H9 (cell line): ENCODE measurements at regions not wholly inside any gene's neighbourhood (a gene's known extent, or its start where the extent isn't known, plus 50 kb on each side); places are given as distances from the start of the nearest gene placed in this dataset.

ENCODE experiments used
- DNase-seq: peaks from one replicate; pipeline ENCODE4 v3.0.0-alpha.2; 2017
- H2AFZ ChIP-seq: one replicate; pipeline ENCODE4 v1.6.1; 2013; ENCODE audit warnings: mild to moderate bottlenecking, low read length, control low read depth, moderate library complexity
- H2AK5ac ChIP-seq: 2 replicates; pipeline ENCODE4 v1.6.1; 2013; ENCODE audit warnings: low read length, control low read depth, mixed read lengths; ENCODE audit not compliant: insufficient read length
- H2BK120ac ChIP-seq: one replicate; pipeline ENCODE4 v1.6.1; 2013; ENCODE audit warnings: low read depth, mild to moderate bottlenecking, low read length, control low read depth, inconsistent platforms; ENCODE audit not compliant: poor library complexity, severe bottlenecking
- H2BK12ac ChIP-seq: 2 replicates; pipeline ENCODE4 v1.6.1; 2013; ENCODE audit warnings: low read length, control low read depth, mixed read lengths, low read depth; ENCODE audit not compliant: insufficient read length
- H2BK15ac ChIP-seq: 2 replicates; pipeline ENCODE4 v1.6.1; 2013; ENCODE audit warnings: low read depth, low read length, control low read depth
- H2BK20ac ChIP-seq: one replicate; pipeline ENCODE4 v1.6.1; 2013; ENCODE audit warnings: low read depth, mild to moderate bottlenecking, low read length, control low read depth, inconsistent platforms; ENCODE audit not compliant: poor library complexity, severe bottlenecking
- H2BK5ac ChIP-seq: 2 replicates; pipeline ENCODE4 v1.6.1; 2013; ENCODE audit warnings: low read length, control low read depth, mixed read lengths; ENCODE audit not compliant: insufficient read length
- H3K14ac ChIP-seq: 2 replicates; pipeline ENCODE4 v1.6.1; 2013; ENCODE audit warnings: low read length, control low read depth; ENCODE audit not compliant: insufficient read depth
- H3K18ac ChIP-seq: 2 replicates; pipeline ENCODE4 v1.6.1; 2013; ENCODE audit warnings: low read depth, mild to moderate bottlenecking, mixed read lengths, low read length, control low read depth; ENCODE audit not compliant: insufficient read length
- H3K23ac ChIP-seq: 2 replicates; pipeline ENCODE4 v1.6.1; 2013; ENCODE audit warnings: low read length, control low read depth, mixed read lengths, low read depth; ENCODE audit not compliant: insufficient read length
- H3K23me2 ChIP-seq: 2 replicates; pipeline ENCODE4 v1.6.1; 2013; ENCODE audit warnings: low read depth, mild to moderate bottlenecking, mixed read lengths, low read length, control low read depth; ENCODE audit not compliant: insufficient read length, poor library complexity, severe bottlenecking
- H3K27ac ChIP-seq: 2 replicates; pipeline ENCODE4 v1.5.1; 2013; ENCODE audit warnings: low read length, control low read depth, mixed read lengths, low read depth; ENCODE audit not compliant: insufficient read length
- H3K27me3 ChIP-seq: 2 replicates; pipeline ENCODE4 v1.6.1; 2013; ENCODE audit warnings: low read length, control low read depth, inconsistent platforms; ENCODE audit not compliant: insufficient read depth
- H3K4ac ChIP-seq: 2 replicates; pipeline ENCODE4 v1.6.1; 2013; ENCODE audit warnings: low read depth, mild to moderate bottlenecking, control low read depth, inconsistent platforms, low read length, moderate library complexity
- H3K4me1 ChIP-seq: 2 replicates; pipeline ENCODE4 v1.6.1; 2013; ENCODE audit warnings: low read length, control low read depth, inconsistent platforms; ENCODE audit not compliant: insufficient read depth
- H3K4me2 ChIP-seq: 2 replicates; pipeline ENCODE4 v1.6.1; 2013; ENCODE audit warnings: low read length, control low read depth, mixed read lengths; ENCODE audit not compliant: insufficient read length, insufficient read depth
- H3K56ac ChIP-seq: 2 replicates; pipeline ENCODE4 v1.6.1; 2013; ENCODE audit warnings: low read depth, mild to moderate bottlenecking, mixed read lengths, low read length, control low read depth; ENCODE audit not compliant: insufficient read length
- H3K79me1 ChIP-seq: 2 replicates; pipeline ENCODE4 v1.6.1; 2013; ENCODE audit warnings: low read depth, mild to moderate bottlenecking, moderate library complexity, low read length, control low read depth, inconsistent platforms; ENCODE audit not compliant: insufficient read depth, poor library complexity, severe bottlenecking
- H3K79me2 ChIP-seq: 2 replicates; pipeline ENCODE4 v1.6.1; 2013; ENCODE audit warnings: low read length, control low read depth, inconsistent platforms; ENCODE audit not compliant: insufficient read depth
- H3K9ac ChIP-seq: 2 replicates; pipeline ENCODE4 v1.6.1; 2013; ENCODE audit warnings: low read length, control low read depth, mixed read lengths; ENCODE audit not compliant: insufficient read length; ENCODE audit errors: extremely low read depth
- H3K9me3 ChIP-seq: one replicate; pipeline ENCODE4 v1.6.1; 2013; ENCODE audit warnings: low read depth, low read length, inconsistent platforms; ENCODE audit not compliant: control insufficient read depth
- H3T11ph ChIP-seq: one replicate; pipeline ENCODE4 v1.6.1; 2013; ENCODE audit warnings: mild to moderate bottlenecking, low read length, control low read depth, inconsistent platforms
- H4K20me1 ChIP-seq: one replicate; pipeline ENCODE4 v1.6.1; 2013; ENCODE audit not compliant: control insufficient read depth, insufficient read length, insufficient read depth
- H4K5ac ChIP-seq: 2 replicates; pipeline ENCODE4 v1.6.1; 2013; ENCODE audit warnings: low read depth, mild to moderate bottlenecking, mixed read lengths, low read length, control low read depth; ENCODE audit not compliant: insufficient read length
- H4K8ac ChIP-seq: replicated peaks from 2 replicates; pipeline ENCODE4 v1.6.1; 2013; ENCODE audit warnings: low read length, control low read depth, mixed read lengths, low read depth; ENCODE audit not compliant: insufficient read length
- H4K91ac ChIP-seq: 2 replicates; pipeline ENCODE4 v1.6.1; 2013; ENCODE audit warnings: low read depth, mild to moderate bottlenecking, moderate library complexity, mixed read lengths, low read length, control low read depth; ENCODE audit not compliant: insufficient read length
- H3K27ac Mint-ChIP-seq, 3 experiments: 2 replicates in 2 of 3; 3 replicates in 1 of 3; pipeline ENCODE4 v1.8.0; 2020 to 2021; ENCODE audit warnings: mixed read lengths in 3 of 3, mild to moderate bottlenecking in 1 of 3, moderate library complexity in 1 of 3
- H3K27me3 Mint-ChIP-seq: 2 replicates; pipeline ENCODE4 v1.8.0; 2021; ENCODE audit warnings: low read depth, mild to moderate bottlenecking, moderate library complexity, mixed read lengths
- H3K36me3 Mint-ChIP-seq, 3 experiments: 2 replicates in 2 of 3; 3 replicates in 1 of 3; pipeline ENCODE4 v1.8.0; 2020 to 2021; ENCODE audit warnings: low read depth in 3 of 3, mixed read lengths in 3 of 3; ENCODE audit not compliant: insufficient read depth in 1 of 3
- H3K4me1 Mint-ChIP-seq, 2 experiments: 2 replicates each; pipeline ENCODE4 v1.8.0; 2020; ENCODE audit warnings: mixed read lengths in 2 of 2
- H3K4me3 Mint-ChIP-seq, 2 experiments: 2 replicates in 1 of 2; 3 replicates in 1 of 2; pipeline ENCODE4 v1.8.0; 2020 to 2021; ENCODE audit warnings: mild to moderate bottlenecking in 2 of 2, mixed read lengths in 2 of 2, moderate library complexity in 1 of 2
- H3K9me3 Mint-ChIP-seq, 2 experiments: 2 replicates in 1 of 2; 3 replicates in 1 of 2; pipeline ENCODE4 v1.8.0; 2020; ENCODE audit warnings: mild to moderate bottlenecking in 2 of 2, mixed read lengths in 2 of 2, moderate library complexity in 1 of 2
- CTCF ChIP-seq: fragments of 200-600 bp; sonication (generic); conservative IDR thresholded peaks from 3 replicates; pipeline ENCODE4 v1.8.0; 2021; ENCODE audit warnings: antibody characterized with exemption, mild to moderate bottlenecking
- WGBS: extraction: QIAGEN DNeasy Blood & Tissue Kit; methylation state at CpG from one replicate; pipeline ENCODE4 v1.1.7; 2013; ENCODE audit warnings: missing lambda C conversion rate, low lambda C conversion rate, mixed read lengths; ENCODE audit not compliant: insufficient read length; ENCODE audit errors: extremely low coverage; 5-methylcytosine and 5-hydroxymethylcytosine counted together

DNA sequence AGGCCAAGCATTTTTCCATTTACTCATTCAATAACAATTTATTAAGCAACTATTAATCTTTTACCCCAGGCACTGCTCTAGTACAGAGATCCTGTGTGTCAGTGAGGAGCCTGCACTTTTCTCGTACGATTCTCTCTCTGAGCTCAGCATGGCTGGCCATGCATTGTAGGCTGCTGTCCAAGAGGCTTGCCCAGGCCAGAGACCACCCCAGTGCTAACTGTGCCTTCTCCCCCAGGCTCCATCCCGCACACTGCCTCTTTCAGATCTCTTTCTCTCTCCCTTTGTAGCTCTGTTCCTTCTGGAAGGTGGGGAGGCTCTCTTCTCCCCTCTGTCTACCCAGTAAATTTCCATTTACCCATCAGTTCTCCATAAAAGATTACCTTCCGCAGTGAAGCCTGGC is 101.0 kb upstream of the IKZF1 start:
- Histone ChIP-seq H3K79me2 (no peaks in the 10 kb centered on the region), H3K9ac (no peak overlapping the region), H2BK120ac (no peak overlapping the region), H2BK20ac (no peak overlapping the region), H3K4me1 (no peaks in the 10 kb centered on the region), H3K9me3 (no peaks in the 10 kb centered on the region), H2BK5ac (no peak overlapping the region), H3K56ac (no peak overlapping the region), H2BK15ac (no peak overlapping the region), H3K23me2 (no peaks in the 10 kb centered on the region), H3K4me2 (no peak overlapping the region), H2AK5ac (no peak overlapping the region), H3K23ac (no peak overlapping the region), H3K4ac (no peak overlapping the region), H4K5ac (no peak overlapping the region), H4K8ac (no peak overlapping the region), H4K91ac (no peak overlapping the region), H3K18ac (no peak overlapping the region), H3K27me3 (no peaks in the 10 kb centered on the region), H3T11ph (no peak overlapping the region), H4K20me1 (no peaks in the 10 kb centered on the region), H2AFZ (no peak overlapping the region), H3K27ac (no peak overlapping the region), H2BK12ac (no peak overlapping the region), H3K14ac (no peak overlapping the region), H3K79me1 (no peaks in the 10 kb centered on the region)
- Mint-ChIP-seq H3K27ac (peak overlapping the region in 1 of 3 experiments; percentile 12; a peak in 1 of 7 replicates), H3K27me3 (peaks cover 7% of the 10 kb centered on the region; the same call in 1 of the 2 replicates), H3K9me3 (no peaks in the 10 kb centered on the region), H3K36me3 (no peaks in the 10 kb centered on the region), H3K4me3 (no peak overlapping the region), H3K4me1 (no peaks in the 10 kb centered on the region)
- WGBS = no CpG with 5 or more reads among the region's 4 CpGs
- TF ChIP-seq CTCF = no peak
- no peak for DNase-seq
